ENCODE measurements at regions not wholly inside any gene's neighbourhood (a gene's known extent, or its start where the extent isn't known, plus 50 kb on each side); places are given as distances from the start of the nearest gene placed in this dataset.

GRCh38 chr1:60681095-60681860 is 401.1 kb upstream of the NFIA start:
- Histone ChIP-seq H3K27ac (ENCODE audit: low read depth, low read length) (no peak overlapping the region), H3K4me3 (ENCODE audit: low read length) (no peak overlapping the region), H3K9me3 (ENCODE audit: low read length) (no peaks in the 10 kb centered on the region), H3K4me1 (ENCODE audit: insufficient read depth, low read length) (no peaks in the 10 kb centered on the region), H3K27me3 (ENCODE audit: insufficient read depth, low read length, poor library complexity, severe bottlenecking) (no peaks in the 10 kb centered on the region), H3K36me3 (ENCODE audit: insufficient read depth, low read length) (no peaks in the 10 kb centered on the region)
- H3K4me3 Mint-ChIP-seq: no peak overlapping the region
- ChIA-PET POLR2A (no interaction called here), CTCF (no interaction called here)
- H3K4me1 Mint-ChIP-seq: no peaks in the 10 kb centered on the region
- no peak for DNase-seq
- no peaks in the 10 kb centered on the region for H3K36me3 Mint-ChIP-seq
- H3K27ac Mint-ChIP-seq: no peak overlapping the region
- peaks cover 0 to 4% (median 0%) of the 10 kb centered on the region in 5 donors for H3K9me3 Mint-ChIP-seq
- H3K27me3 Mint-ChIP-seq: no peaks in the 10 kb centered on the region

- CTCF ChIA-PET: no interaction called here
Measured at GRCh38 chr1:60679524-60680375, 402.6 kb upstream of the NFIA start.

GRCh38 chr1:60678802-60679201 is 403.6 kb upstream of the NFIA start:
- Histone ChIP-seq H3K9me3 (ENCODE audit: low read length) (no peaks in the 10 kb centered on the region), H3K4me3 (ENCODE audit: low read length) (no peak overlapping the region), H3K36me3 (ENCODE audit: insufficient read depth, low read length) (no peaks in the 10 kb centered on the region), H3K4me1 (ENCODE audit: insufficient read depth, low read length) (no peaks in the 10 kb centered on the region), H3K27me3 (ENCODE audit: insufficient read depth, low read length, poor library complexity, severe bottlenecking) (no peaks in the 10 kb centered on the region), H3K27ac (ENCODE audit: low read depth, low read length) (no peak overlapping the region)
- Mint-ChIP-seq H3K9me3 (peaks cover 0 to 4% (median 0%) of the 10 kb centered on the region in 5 donors), H3K36me3 (no peaks in the 10 kb centered on the region), H3K4me3 (no peak overlapping the region), H3K27ac (no peak overlapping the region), H3K4me1 (no peaks in the 10 kb centered on the region), H3K27me3 (no peaks in the 10 kb centered on the region)
- ChIA-PET CTCF (no interaction called here), POLR2A (no interaction called here)
- no peak for DNase-seq

More at GRCh38 chr1:60679524-60680375, 402.6 kb upstream of the NFIA start:
- Histone ChIP-seq H3K4me3 (ENCODE audit: low read length) (no peak overlapping the region), H3K27me3 (ENCODE audit: insufficient read depth, low read length, poor library complexity, severe bottlenecking) (no peaks in the 10 kb centered on the region), H3K36me3 (ENCODE audit: insufficient read depth, low read length) (no peaks in the 10 kb centered on the region), H3K27ac (ENCODE audit: low read depth, low read length) (no peak overlapping the region), H3K4me1 (ENCODE audit: insufficient read depth, low read length) (no peaks in the 10 kb centered on the region), H3K9me3 (ENCODE audit: low read length) (no peaks in the 10 kb centered on the region)
- Mint-ChIP-seq H3K9me3 (peaks cover 0 to 4% (median 0%) of the 10 kb centered on the region in 5 donors), H3K4me1 (no peaks in the 10 kb centered on the region), H3K27me3 (no peaks in the 10 kb centered on the region), H3K27ac (no peak overlapping the region), H3K4me3 (no peak overlapping the region), H3K36me3 (no peaks in the 10 kb centered on the region)
- DNase-seq: no peak
- POLR2A ChIA-PET: no interaction called here

GRCh38 chr1:60678391-60678790 is 404.0 kb upstream of the NFIA start:
- H3K27ac Mint-ChIP-seq: no peak overlapping the region
- no peak overlapping the region for H3K4me3 Mint-ChIP-seq
- no peaks in the 10 kb centered on the region for H3K27me3 Mint-ChIP-seq
- no peaks in the 10 kb centered on the region for H3K4me1 ChIP-seq (ENCODE audit: insufficient read depth, low read length)
- CTCF ChIA-PET: no interaction called here
- POLR2A ChIA-PET: no interaction called here
- no peaks in the 10 kb centered on the region for H3K9me3 ChIP-seq (ENCODE audit: low read length)
- DNase-seq: no peak
- H3K9me3 Mint-ChIP-seq: peaks cover 0 to 4% (median 0%) of the 10 kb centered on the region in 5 donors
- H3K4me1 Mint-ChIP-seq: no peaks in the 10 kb centered on the region
- no peaks in the 10 kb centered on the region for H3K36me3 ChIP-seq (ENCODE audit: insufficient read depth, low read length)
- no peaks in the 10 kb centered on the region for H3K27me3 ChIP-seq (ENCODE audit: insufficient read depth, low read length, poor library complexity, severe bottlenecking)
- no peak overlapping the region for H3K4me3 ChIP-seq (ENCODE audit: low read length)
- H3K27ac ChIP-seq (ENCODE audit: low read depth, low read length): no peak overlapping the region
- H3K36me3 Mint-ChIP-seq: no peaks in the 10 kb centered on the region

GRCh38 chr1:60672449-60672848 is 409.9 kb upstream of the NFIA start:
- no peaks in the 10 kb centered on the region for H3K27me3 ChIP-seq (ENCODE audit: insufficient read depth, low read length, poor library complexity, severe bottlenecking)
- H3K9me3 ChIP-seq (ENCODE audit: low read length): no peaks in the 10 kb centered on the region
- no peaks in the 10 kb centered on the region for H3K4me1 ChIP-seq (ENCODE audit: insufficient read depth, low read length)
- CTCF ChIA-PET: no interaction called here
- DNase-seq: no peak
- POLR2A ChIA-PET: no interaction called here
- Mint-ChIP-seq H3K4me1 (no peaks in the 10 kb centered on the region), H3K9me3 (peaks cover 0 to 5% (median 2%) of the 10 kb centered on the region in 5 donors), H3K4me3 (no peak overlapping the region), H3K27me3 (no peaks in the 10 kb centered on the region), H3K36me3 (no peaks in the 10 kb centered on the region), H3K27ac (no peak overlapping the region)
- H3K4me3 ChIP-seq (ENCODE audit: low read length): no peak overlapping the region
- no peaks in the 10 kb centered on the region for H3K36me3 ChIP-seq (ENCODE audit: insufficient read depth, low read length)
- no peak overlapping the region for H3K27ac ChIP-seq (ENCODE audit: low read depth, low read length)

GRCh38 chr1:60670302-60670701 is 412.1 kb upstream of the NFIA start:
- no peak overlapping the region for H3K27ac Mint-ChIP-seq
- ChIA-PET POLR2A (no interaction called here), CTCF (no interaction called here)
- DNase-seq: no peak
- Histone ChIP-seq H3K4me3 (ENCODE audit: low read length) (no peak overlapping the region), H3K27ac (ENCODE audit: low read depth, low read length) (no peak overlapping the region), H3K36me3 (ENCODE audit: insufficient read depth, low read length) (no peaks in the 10 kb centered on the region), H3K4me1 (ENCODE audit: insufficient read depth, low read length) (no peaks in the 10 kb centered on the region), H3K9me3 (ENCODE audit: low read length) (no peaks in the 10 kb centered on the region), H3K27me3 (ENCODE audit: insufficient read depth, low read length, poor library complexity, severe bottlenecking) (no peaks in the 10 kb centered on the region)
- no peaks in the 10 kb centered on the region for H3K36me3 Mint-ChIP-seq
- no peaks in the 10 kb centered on the region for H3K27me3 Mint-ChIP-seq
- peaks cover 0 to 5% (median 2%) of the 10 kb centered on the region in 5 donors for H3K9me3 Mint-ChIP-seq
- no peak overlapping the region for H3K4me3 Mint-ChIP-seq
- no peaks in the 10 kb centered on the region for H3K4me1 Mint-ChIP-seq

GRCh38 chr1:60668585-60668984 is 413.8 kb upstream of the NFIA start:
- CTCF ChIA-PET: no interaction called here
- Histone ChIP-seq H3K9me3 (ENCODE audit: low read length) (no peaks in the 10 kb centered on the region), H3K36me3 (ENCODE audit: insufficient read depth, low read length) (no peaks in the 10 kb centered on the region), H3K27me3 (ENCODE audit: insufficient read depth, low read length, poor library complexity, severe bottlenecking) (no peaks in the 10 kb centered on the region), H3K4me1 (ENCODE audit: insufficient read depth, low read length) (no peaks in the 10 kb centered on the region), H3K27ac (ENCODE audit: low read depth, low read length) (no peak overlapping the region), H3K4me3 (ENCODE audit: low read length) (no peak overlapping the region)
- no peak overlapping the region for H3K4me3 Mint-ChIP-seq
- H3K36me3 Mint-ChIP-seq: no peaks in the 10 kb centered on the region
- POLR2A ChIA-PET: no interaction called here
- no peaks in the 10 kb centered on the region for H3K4me1 Mint-ChIP-seq
- H3K9me3 Mint-ChIP-seq: peaks cover 0 to 5% (median 2%) of the 10 kb centered on the region in 5 donors
- no peak for DNase-seq
- H3K27ac Mint-ChIP-seq: no peak overlapping the region
- H3K27me3 Mint-ChIP-seq: no peaks in the 10 kb centered on the region

- H3K9me3 ChIP-seq (ENCODE audit: low read length): no peaks in the 10 kb centered on the region
- no peaks in the 10 kb centered on the region for H3K4me1 ChIP-seq (ENCODE audit: insufficient read depth, low read length)
- no peaks in the 10 kb centered on the region for H3K27me3 ChIP-seq (ENCODE audit: insufficient read depth, low read length, poor library complexity, severe bottlenecking)
- Mint-ChIP-seq H3K27me3 (peaks cover 0 to 2% of the 10 kb centered on the region in 2 donors), H3K27ac (no peak overlapping the region), H3K36me3 (no peaks in the 10 kb centered on the region), H3K4me3 (no peak overlapping the region), H3K9me3 (peaks cover 0 to 5% (median 0%) of the 10 kb centered on the region in 5 donors), H3K4me1 (no peaks in the 10 kb centered on the region)
- no peak overlapping the region for H3K4me3 ChIP-seq (ENCODE audit: low read length)
- ChIA-PET CTCF (no interaction called here), POLR2A (no interaction called here)
- H3K27ac ChIP-seq (ENCODE audit: low read depth, low read length): no peak overlapping the region
- no peaks in the 10 kb centered on the region for H3K36me3 ChIP-seq (ENCODE audit: insufficient read depth, low read length)
- DNase-seq: no peak
Measured at GRCh38 chr1:60665311-60665710, 417.1 kb upstream of the NFIA start.

Measured in CD8-positive, alpha-beta memory T cell (primary cell).